Endothelial cell (in vitro differentiated cells): ENCODE measurements at regions not wholly inside any gene's neighbourhood (a gene's known extent, or its start where the extent isn't known, plus 50 kb on each side); places are given as distances from the start of the nearest gene placed in this dataset.

ENCODE experiments used
- DNase-seq: peaks from one replicate; pipeline ENCODE4 v3.0.0; 2021; ENCODE audit warnings: low spot score
- H3K27ac Mint-ChIP-seq: one replicate; pipeline ENCODE4 v1.8.0; 2021; ENCODE audit warnings: mixed read lengths, inconsistent platforms; ENCODE audit not compliant: unreplicated experiment
- H3K27me3 Mint-ChIP-seq: one replicate; pipeline ENCODE4 v1.8.0; 2021; ENCODE audit warnings: mild to moderate bottlenecking, moderate library complexity, mixed read lengths, inconsistent platforms; ENCODE audit not compliant: unreplicated experiment
- H3K36me3 Mint-ChIP-seq: one replicate; pipeline ENCODE4 v1.8.0; 2021; ENCODE audit warnings: mild to moderate bottlenecking, low read depth, mixed read lengths, inconsistent platforms; ENCODE audit not compliant: unreplicated experiment
- H3K4me1 Mint-ChIP-seq: one replicate; pipeline ENCODE4 v1.8.0; 2021; ENCODE audit warnings: mild to moderate bottlenecking, mixed read lengths, inconsistent platforms; ENCODE audit not compliant: unreplicated experiment
- H3K4me3 Mint-ChIP-seq: one replicate; pipeline ENCODE4 v1.8.0; 2021; ENCODE audit warnings: mild to moderate bottlenecking, mixed read lengths, inconsistent platforms; ENCODE audit not compliant: unreplicated experiment
- H3K9me3 Mint-ChIP-seq: one replicate; pipeline ENCODE4 v1.8.0; 2021; ENCODE audit warnings: mixed read lengths, inconsistent platforms; ENCODE audit not compliant: unreplicated experiment
- TF ChIP-seq, protein P1 (sequence below): fragments of 200-600 bp; sonication (generic); IDR thresholded peaks from one replicate; pipeline ENCODE4 v1.5.0; 2021; ENCODE audit warnings: antibody characterized with exemption; ENCODE audit not compliant: unreplicated experiment

DNA sequence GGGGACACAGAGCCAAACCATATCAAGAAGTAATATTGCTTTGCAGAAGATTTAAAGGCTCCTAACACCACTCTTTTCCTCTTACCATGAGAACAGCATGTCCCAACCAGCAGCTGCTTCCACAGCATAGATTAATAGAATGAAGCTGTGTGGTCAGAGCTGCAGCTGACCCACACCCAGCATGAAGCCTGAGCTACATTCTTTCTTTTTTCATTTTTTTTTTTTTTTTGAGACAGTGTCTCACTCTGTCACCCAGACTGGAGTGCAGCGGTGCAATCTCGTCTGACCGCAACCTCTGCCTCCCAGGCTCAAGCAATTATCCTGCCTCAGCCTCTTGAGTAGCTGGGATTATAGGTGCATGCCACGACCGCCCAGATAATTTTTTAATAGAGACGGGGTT is 289.8 kb downstream of the RAD51AP2 start:
- TF ChIP-seq, protein P1, sequence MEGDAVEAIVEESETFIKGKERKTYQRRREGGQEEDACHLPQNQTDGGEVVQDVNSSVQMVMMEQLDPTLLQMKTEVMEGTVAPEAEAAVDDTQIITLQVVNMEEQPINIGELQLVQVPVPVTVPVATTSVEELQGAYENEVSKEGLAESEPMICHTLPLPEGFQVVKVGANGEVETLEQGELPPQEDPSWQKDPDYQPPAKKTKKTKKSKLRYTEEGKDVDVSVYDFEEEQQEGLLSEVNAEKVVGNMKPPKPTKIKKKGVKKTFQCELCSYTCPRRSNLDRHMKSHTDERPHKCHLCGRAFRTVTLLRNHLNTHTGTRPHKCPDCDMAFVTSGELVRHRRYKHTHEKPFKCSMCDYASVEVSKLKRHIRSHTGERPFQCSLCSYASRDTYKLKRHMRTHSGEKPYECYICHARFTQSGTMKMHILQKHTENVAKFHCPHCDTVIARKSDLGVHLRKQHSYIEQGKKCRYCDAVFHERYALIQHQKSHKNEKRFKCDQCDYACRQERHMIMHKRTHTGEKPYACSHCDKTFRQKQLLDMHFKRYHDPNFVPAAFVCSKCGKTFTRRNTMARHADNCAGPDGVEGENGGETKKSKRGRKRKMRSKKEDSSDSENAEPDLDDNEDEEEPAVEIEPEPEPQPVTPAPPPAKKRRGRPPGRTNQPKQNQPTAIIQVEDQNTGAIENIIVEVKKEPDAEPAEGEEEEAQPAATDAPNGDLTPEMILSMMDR = no peak

DNA sequence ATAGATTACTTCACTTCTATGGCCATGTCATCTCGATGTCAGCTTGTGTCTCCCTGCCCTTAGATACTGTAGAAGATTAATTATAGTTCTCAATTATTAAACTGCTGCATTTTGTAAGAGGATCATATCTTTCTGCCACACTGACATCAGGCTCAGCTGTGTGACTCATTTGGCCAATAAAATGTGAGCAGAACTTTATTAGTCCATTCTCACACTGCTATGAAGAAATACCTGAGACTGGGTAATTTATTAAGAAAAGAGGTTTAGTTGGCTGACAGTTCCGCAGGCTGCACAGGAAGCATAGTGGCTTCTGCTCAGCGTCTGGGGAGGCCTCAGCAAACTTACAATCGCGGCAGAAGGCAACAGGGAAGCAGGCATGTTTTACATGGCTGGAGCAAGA is 290.4 kb downstream of the RAD51AP2 start:
- no peak for DNase-seq
- TF ChIP-seq, protein P1 = no peak
- no peak overlapping the region for H3K27ac Mint-ChIP-seq
- H3K36me3 Mint-ChIP-seq = no peaks in the 10 kb centered on the region
- peaks cover 10% of the 10 kb centered on the region for H3K4me1 Mint-ChIP-seq
- no peaks in the 10 kb centered on the region for H3K9me3 Mint-ChIP-seq
- H3K27me3 Mint-ChIP-seq = peaks cover 2% of the 10 kb centered on the region
- H3K4me3 Mint-ChIP-seq = no peak overlapping the region

More for the DNA sequence above, 289.8 kb downstream of the RAD51AP2 start:
- Mint-ChIP-seq H3K4me1 (peaks cover 10% of the 10 kb centered on the region), H3K36me3 (no peaks in the 10 kb centered on the region), H3K27ac (no peak overlapping the region), H3K27me3 (peaks cover 2% of the 10 kb centered on the region), H3K4me3 (no peak overlapping the region), H3K9me3 (no peaks in the 10 kb centered on the region)
- DNase-seq = no peak

DNA sequence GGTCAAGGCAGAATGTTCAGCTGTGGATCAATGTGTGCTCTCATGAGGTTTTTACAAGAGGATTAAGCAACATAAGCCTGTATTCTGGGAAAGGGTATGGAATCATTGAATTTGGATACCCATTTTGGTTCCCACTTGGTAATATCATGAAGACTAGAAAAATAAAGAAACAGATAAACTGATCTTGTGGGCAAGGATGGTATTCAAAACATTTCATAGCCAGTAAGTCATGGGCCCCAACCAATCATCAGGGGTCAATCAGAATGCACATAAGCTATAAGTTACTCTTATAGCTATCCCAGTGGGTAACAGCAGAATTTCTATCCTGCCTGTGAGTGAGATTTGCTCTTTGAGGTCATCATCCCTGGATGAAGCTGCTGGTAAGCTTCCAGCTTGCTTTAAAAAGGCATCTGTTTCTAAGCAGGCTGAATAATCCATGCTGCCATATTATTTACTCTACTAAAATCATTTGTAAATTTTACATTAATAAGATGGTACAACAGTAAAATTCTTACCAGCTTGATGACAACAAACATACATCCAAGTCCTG is 291.2 kb downstream of the RAD51AP2 start:
- Mint-ChIP-seq H3K4me1 (peaks cover 10% of the 10 kb centered on the region), H3K27ac (no peak overlapping the region), H3K27me3 (peaks cover 2% of the 10 kb centered on the region), H3K9me3 (no peaks in the 10 kb centered on the region), H3K36me3 (no peaks in the 10 kb centered on the region), H3K4me3 (no peak overlapping the region)
- DNase-seq = no peak
- TF ChIP-seq, protein P1 = no peak

DNA sequence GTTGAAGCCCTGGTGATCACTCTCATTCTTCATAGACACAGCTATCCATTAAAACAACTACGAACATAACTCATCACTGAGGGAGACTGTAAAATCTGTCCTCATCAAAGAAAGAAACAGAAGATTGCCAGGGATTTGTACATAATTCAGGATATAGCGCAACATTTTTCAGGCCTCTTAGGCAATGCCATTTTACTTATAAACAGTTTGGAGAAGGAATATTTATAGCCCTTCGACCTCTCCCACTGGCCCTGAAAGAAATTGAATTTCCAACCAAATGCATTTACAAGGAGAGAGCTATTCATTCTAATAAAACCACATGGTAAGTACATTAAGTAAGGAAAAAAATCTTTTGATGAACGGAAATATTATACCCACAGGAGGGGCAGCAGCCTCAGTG is 295.0 kb downstream of the RAD51AP2 start:
- TF ChIP-seq, protein P1 = no peak
- no peak for DNase-seq

DNA sequence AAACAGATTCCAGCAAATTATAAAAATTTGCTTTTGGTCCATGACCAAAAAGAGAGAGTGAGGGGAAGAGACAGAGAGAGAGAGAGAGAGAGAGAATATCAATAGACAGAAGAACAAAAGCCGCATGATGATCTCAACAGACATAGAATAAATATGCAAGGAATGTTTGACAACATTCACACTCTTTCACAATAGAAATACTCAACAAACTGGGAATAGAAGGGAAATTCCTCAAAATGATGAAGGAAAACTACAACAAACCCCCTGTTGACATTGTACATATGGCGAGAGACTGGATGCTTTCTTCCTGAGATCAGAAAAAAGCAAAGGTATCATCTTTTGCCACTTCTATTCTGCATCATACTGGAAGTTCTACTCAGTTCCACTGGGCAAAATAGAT is 309.7 kb downstream of the RAD51AP2 start:
- Mint-ChIP-seq H3K27me3 (no peaks in the 10 kb centered on the region), H3K9me3 (no peaks in the 10 kb centered on the region), H3K36me3 (no peaks in the 10 kb centered on the region), H3K4me3 (no peak overlapping the region), H3K4me1 (peaks cover 9% of the 10 kb centered on the region), H3K27ac (no peak overlapping the region)
- no peak for DNase-seq
- TF ChIP-seq, protein P1 = no peak

More for the DNA sequence above, 295.0 kb downstream of the RAD51AP2 start:
- no peaks in the 10 kb centered on the region for H3K9me3 Mint-ChIP-seq
- H3K36me3 Mint-ChIP-seq = no peaks in the 10 kb centered on the region
- peaks cover 2% of the 10 kb centered on the region for H3K27me3 Mint-ChIP-seq
- no peak overlapping the region for H3K4me3 Mint-ChIP-seq
- H3K27ac Mint-ChIP-seq = no peak overlapping the region
- peaks cover 10% of the 10 kb centered on the region for H3K4me1 Mint-ChIP-seq
